WERI-Rb-1 (cell line): ENCODE measurements at regions not wholly inside any gene's neighbourhood (a gene's known extent, or its start where the extent isn't known, plus 50 kb on each side); places are given as distances from the start of the nearest gene placed in this dataset.

ENCODE experiments used
- DNase-seq: peaks from one replicate; pipeline ENCODE4 v3.0.0-alpha.2; 2020
- H3K27ac ChIP-seq: fragments of 250-450 bp; sonication (Bioruptor Pico); 2 replicates; pipeline ENCODE4 v1.5.1; 2020; ENCODE audit warnings: mild to moderate bottlenecking, moderate library complexity
- H3K27me3 ChIP-seq: fragments of 250-450 bp; sonication (Bioruptor Pico); 2 replicates; pipeline ENCODE4 v1.5.1; 2021; ENCODE audit warnings: mild to moderate bottlenecking, low read depth, moderate library complexity; ENCODE audit not compliant: insufficient read depth, severe bottlenecking
- H3K36me3 ChIP-seq: fragments of 250-450 bp; sonication (Bioruptor Pico); 2 replicates; pipeline ENCODE4 v1.5.1; 2020; ENCODE audit warnings: mild to moderate bottlenecking, moderate library complexity
- H3K4me3 ChIP-seq: 2 replicates; pipeline ENCODE4 v1.5.1; 2011; ENCODE audit warnings: low read depth, mild to moderate bottlenecking, control low read depth, low read length
- H3K9me3 ChIP-seq: fragments of 250-450 bp; sonication (Bioruptor Pico); 2 replicates; pipeline ENCODE4 v1.5.1; 2021; ENCODE audit warnings: mild to moderate bottlenecking, moderate library complexity; ENCODE audit not compliant: severe bottlenecking
- TF ChIP-seq, protein P1 (sequence below): IDR thresholded peaks from 2 replicates; pipeline ENCODE4 v1.5.1; 2011; ENCODE audit warnings: low read depth, mild to moderate bottlenecking, control low read depth, inconsistent platforms, low read length

DNA sequence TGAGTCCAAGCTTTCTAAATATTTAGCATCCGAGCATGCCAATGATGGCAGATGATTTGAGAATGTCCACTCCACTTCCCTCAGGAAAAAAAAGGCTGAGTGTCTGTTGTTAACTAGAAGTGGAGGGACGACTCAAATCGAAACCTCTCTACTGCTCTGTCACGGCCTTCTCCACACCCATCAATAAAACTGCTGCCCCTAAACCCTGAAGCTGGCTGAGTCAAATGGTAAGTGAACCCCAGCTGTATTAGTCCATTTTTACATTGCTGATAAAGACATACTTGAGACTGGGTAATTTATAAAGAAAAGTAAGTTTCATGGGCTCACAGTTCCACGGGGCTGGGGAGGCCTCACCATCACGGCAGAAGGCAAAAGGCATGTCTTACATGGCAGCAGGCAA, 707.0 kb downstream of the QKI start:
- Histone ChIP-seq H3K36me3 (no peaks in the 10 kb centered on the region), H3K27me3 (no peaks in the 10 kb centered on the region), H3K4me3 (no peak overlapping the region), H3K27ac (no peak overlapping the region), H3K9me3 (no peaks in the 10 kb centered on the region)
- TF ChIP-seq, protein P1, sequence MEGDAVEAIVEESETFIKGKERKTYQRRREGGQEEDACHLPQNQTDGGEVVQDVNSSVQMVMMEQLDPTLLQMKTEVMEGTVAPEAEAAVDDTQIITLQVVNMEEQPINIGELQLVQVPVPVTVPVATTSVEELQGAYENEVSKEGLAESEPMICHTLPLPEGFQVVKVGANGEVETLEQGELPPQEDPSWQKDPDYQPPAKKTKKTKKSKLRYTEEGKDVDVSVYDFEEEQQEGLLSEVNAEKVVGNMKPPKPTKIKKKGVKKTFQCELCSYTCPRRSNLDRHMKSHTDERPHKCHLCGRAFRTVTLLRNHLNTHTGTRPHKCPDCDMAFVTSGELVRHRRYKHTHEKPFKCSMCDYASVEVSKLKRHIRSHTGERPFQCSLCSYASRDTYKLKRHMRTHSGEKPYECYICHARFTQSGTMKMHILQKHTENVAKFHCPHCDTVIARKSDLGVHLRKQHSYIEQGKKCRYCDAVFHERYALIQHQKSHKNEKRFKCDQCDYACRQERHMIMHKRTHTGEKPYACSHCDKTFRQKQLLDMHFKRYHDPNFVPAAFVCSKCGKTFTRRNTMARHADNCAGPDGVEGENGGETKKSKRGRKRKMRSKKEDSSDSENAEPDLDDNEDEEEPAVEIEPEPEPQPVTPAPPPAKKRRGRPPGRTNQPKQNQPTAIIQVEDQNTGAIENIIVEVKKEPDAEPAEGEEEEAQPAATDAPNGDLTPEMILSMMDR, result no peak
- DNase-seq, result no peak

DNA sequence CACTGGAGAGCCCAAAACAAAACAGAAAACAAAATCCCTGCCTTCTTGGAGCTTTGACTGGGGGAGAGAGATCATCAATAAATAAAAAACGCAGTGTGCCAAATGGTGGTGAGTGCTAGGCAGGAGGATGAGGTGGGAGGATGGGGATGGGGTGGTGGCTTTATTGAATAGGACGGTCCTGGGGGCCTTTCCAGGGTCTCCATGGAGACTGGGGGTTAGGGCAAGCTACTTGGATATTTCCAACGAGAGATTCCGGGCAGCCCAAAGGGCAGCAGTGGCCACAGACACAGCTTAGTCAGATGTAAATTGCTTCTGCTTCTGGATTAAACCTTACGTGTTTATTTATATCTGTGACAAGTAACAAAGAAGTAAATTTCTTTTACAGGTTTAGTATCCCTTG, 700.1 kb downstream of the QKI start:
- H3K9me3 ChIP-seq, result no peaks in the 10 kb centered on the region
- DNase-seq, result no peak
- H3K27ac ChIP-seq, result no peak overlapping the region
- H3K27me3 ChIP-seq, result no peaks in the 10 kb centered on the region
- no peaks in the 10 kb centered on the region for H3K36me3 ChIP-seq
- TF ChIP-seq, protein P1, result no peak
- H3K4me3 ChIP-seq, result no peak overlapping the region

DNA sequence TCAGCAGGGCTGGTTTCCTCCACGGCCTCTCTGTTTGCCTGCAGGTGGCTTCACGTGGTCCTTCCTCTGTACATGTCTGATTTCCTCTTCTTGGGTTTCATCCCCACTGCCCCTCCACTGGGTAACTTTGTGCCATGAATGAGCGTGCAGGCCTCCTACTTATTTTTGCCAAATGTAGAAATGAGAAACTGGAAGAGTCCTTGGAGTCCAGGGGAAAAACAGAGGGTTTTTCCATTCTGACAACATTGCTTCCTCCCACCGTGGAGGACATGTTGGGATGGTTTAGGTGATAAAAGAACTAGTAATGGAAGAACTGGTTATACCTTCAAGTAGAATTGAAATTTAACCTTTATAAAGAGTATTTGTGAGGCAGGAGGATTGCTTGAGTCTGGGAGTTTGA, 699.5 kb downstream of the QKI start:
- Histone ChIP-seq H3K27me3 (no peaks in the 10 kb centered on the region), H3K9me3 (no peaks in the 10 kb centered on the region), H3K36me3 (no peaks in the 10 kb centered on the region), H3K27ac (no peak overlapping the region), H3K4me3 (no peak overlapping the region)
- no peak for DNase-seq
- TF ChIP-seq, protein P1, result no peak

DNA sequence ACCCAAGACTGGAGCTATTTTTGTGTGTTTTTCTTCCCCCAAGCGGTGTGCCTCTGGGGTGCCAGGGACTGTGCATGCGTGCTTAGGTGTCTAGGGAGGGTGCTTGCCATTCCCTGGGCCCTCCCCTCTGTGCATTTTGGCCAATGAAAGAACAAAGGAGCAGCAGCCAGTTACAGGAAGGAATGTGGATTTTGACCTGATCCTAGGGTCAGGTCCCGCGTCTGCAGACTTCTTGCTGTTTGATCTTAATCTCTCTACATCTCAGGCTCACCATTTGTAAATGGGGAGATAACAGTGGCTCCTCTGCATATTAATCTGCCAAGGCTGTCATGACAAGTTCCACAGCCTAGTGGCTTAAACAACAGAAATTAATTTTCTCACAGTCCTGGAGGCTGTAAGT, 699.1 kb downstream of the QKI start:
- H3K9me3 ChIP-seq, result no peaks in the 10 kb centered on the region
- TF ChIP-seq, protein P1, result no peak
- no peak for DNase-seq
- H3K27ac ChIP-seq, result no peak overlapping the region
- no peaks in the 10 kb centered on the region for H3K36me3 ChIP-seq
- no peak overlapping the region for H3K4me3 ChIP-seq
- no peaks in the 10 kb centered on the region for H3K27me3 ChIP-seq

DNA sequence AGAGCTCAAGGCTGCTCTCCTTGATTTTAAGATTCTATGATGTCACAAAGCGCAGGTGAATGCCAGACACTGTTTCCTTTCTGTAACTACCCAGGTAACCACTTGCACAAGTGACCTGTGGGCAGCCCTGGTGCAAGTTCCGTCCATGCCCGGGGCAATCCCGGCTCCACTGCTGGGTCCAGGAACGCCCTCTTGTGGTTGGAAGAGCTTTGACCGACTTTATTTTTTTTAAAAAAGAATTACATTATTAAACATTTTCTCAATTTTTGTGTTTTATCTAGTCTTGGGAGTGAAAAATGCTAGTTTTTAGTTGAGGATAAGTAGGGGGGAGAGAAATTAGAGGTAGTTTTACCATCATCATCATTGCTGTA, 695.2 kb downstream of the QKI start:
- H3K36me3 ChIP-seq, result no peaks in the 10 kb centered on the region
- no peak overlapping the region for H3K4me3 ChIP-seq
- no peaks in the 10 kb centered on the region for H3K27me3 ChIP-seq
- peak; percentile 41 for DNase-seq
- no peak overlapping the region for H3K27ac ChIP-seq
- TF ChIP-seq, protein P1, result peak; percentile 56
- no peaks in the 10 kb centered on the region for H3K9me3 ChIP-seq

DNA sequence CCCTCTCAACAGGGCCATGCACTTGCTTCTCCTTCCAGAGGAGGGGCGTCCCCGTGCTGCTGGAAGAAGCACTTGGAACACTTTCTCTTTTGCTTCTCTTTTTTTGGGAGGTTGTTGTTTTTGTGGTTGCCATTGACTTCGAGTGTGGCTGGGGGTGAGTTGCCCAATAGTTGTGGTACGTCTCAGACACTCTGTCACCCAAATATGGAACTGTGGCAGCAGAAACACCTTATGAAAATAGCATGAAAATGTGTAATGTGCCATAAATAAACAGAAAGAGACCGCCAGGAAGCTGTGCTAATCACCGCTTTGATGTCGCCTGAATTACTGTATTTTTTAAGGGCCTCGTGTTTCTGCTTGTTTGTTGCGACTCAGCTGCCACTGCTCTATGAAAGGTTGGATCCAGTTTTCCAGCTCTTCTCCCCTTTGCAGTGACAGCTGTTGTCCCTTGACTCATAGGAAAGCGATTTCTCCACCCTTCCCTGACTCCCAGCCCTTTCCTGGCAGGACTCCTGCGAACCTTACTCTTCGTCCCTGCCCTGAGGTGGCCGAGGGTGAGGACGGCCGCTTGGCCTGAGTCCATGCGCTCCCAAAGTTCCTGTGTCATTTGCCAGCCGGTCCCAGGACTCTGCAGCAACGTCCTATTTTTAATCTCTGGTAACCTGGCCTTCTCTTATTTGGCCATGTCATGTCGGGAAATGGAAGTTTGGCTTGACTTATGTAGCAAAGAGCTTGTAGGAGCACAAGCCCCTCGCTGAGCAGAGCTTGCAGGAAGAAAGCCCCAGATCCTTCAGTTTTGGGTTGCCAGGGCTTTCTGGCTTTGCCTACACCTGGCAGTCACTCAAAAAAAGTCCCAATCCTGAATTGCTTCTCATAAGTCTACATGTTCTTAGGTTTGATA, 694.6 kb downstream of the QKI start:
- no peak overlapping the region for H3K4me3 ChIP-seq
- H3K27ac ChIP-seq, result no peak overlapping the region
- H3K27me3 ChIP-seq, result no peaks in the 10 kb centered on the region
- no peaks in the 10 kb centered on the region for H3K36me3 ChIP-seq
- no peak for DNase-seq
- H3K9me3 ChIP-seq, result no peaks in the 10 kb centered on the region
- TF ChIP-seq, protein P1, result no peak
